ENCODE measurements at regions not wholly inside any gene's neighbourhood (a gene's known extent, or its start where the extent isn't known, plus 50 kb on each side); places are given as distances from the start of the nearest gene placed in this dataset.

DNA sequence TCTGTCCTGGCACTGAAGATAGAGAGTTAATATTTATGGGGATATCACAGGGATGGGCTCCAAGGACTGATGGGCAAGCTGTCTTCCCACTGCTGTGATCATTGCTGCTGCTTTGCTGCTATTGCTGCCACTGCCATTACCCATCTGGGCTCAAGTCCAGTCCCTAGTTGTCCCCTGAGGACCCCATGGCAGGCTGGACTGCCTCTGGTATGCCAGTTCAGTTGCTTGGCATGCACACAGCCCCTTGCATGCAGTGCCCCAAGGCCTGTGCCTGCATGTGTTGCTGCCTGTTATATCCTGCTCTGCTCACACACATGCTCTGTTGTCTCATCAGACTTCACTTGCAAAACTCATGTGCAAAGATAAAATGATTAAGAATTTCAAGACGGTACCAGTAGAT lies 109.5 kb downstream of the ADRA2A start:
- Histone ChIP-seq H3K27ac (ENCODE audit: low read depth in 2 of 2, low read length in 1 of 2) (no peak overlapping the region), H3K9me3 (ENCODE audit: control insufficient read depth in 2 of 2, insufficient read depth in 1 of 2, low read depth in 1 of 2, low read length in 1 of 2) (no peaks in the 10 kb centered on the region), H3K4me1 (ENCODE audit: control insufficient read depth in 2 of 2, insufficient read depth in 2 of 2, low read length in 1 of 2) (no peaks in the 10 kb centered on the region), H3K27me3 (ENCODE audit: control insufficient read depth in 1 of 2, insufficient read depth in 2 of 2, low read length in 2 of 2) (no peaks in the 10 kb centered on the region), H3K4me3 (ENCODE audit: low read depth in 1 of 2, low read length in 2 of 2) (no peak overlapping the region), H3K36me3 (ENCODE audit: control insufficient read depth in 2 of 2, insufficient read depth in 2 of 2, low read length in 1 of 2) (no peaks in the 10 kb centered on the region)
- 58 to 67% methylated on average over 1 of the region's 1 CpG for WGBS, 2 donors

DNA sequence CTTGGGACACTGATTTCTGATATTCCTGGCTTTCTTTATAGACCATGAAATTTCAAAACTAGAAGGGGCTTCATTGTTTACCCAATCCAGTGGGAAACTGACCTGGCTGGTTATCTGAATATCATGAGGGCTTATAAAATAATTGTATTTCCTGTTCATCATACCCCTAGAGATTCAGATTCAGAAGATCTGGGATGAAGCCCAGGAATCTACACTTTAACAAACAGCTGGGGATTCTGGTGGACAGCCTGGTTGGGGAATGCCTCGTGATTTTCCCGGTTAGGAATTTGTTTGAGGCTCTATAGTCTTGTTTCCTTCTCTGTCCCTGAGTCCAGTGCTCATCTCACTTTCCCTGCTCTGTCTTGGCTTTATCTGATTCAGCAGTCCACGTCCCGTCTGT lies 110.3 kb downstream of the ADRA2A start:
- H3K9me3 ChIP-seq (ENCODE audit: control insufficient read depth in 2 of 2, insufficient read depth in 1 of 2, low read depth in 1 of 2, low read length in 1 of 2), result no peaks in the 10 kb centered on the region
- H3K4me3 ChIP-seq (ENCODE audit: low read depth in 1 of 2, low read length in 2 of 2), result no peak overlapping the region
- no peaks in the 10 kb centered on the region for H3K4me1 ChIP-seq (ENCODE audit: control insufficient read depth in 2 of 2, insufficient read depth in 2 of 2, low read length in 1 of 2)
- no peaks in the 10 kb centered on the region for H3K27me3 ChIP-seq (ENCODE audit: control insufficient read depth in 1 of 2, insufficient read depth in 2 of 2, low read length in 2 of 2)
- no peaks in the 10 kb centered on the region for H3K36me3 ChIP-seq (ENCODE audit: control insufficient read depth in 2 of 2, insufficient read depth in 2 of 2, low read length in 1 of 2)
- WGBS, 2 donors, result 57 to 70% methylated on average over 4 of the region's 4 CpGs
- H3K27ac ChIP-seq (ENCODE audit: low read depth in 2 of 2, low read length in 1 of 2), result no peak overlapping the region

DNA sequence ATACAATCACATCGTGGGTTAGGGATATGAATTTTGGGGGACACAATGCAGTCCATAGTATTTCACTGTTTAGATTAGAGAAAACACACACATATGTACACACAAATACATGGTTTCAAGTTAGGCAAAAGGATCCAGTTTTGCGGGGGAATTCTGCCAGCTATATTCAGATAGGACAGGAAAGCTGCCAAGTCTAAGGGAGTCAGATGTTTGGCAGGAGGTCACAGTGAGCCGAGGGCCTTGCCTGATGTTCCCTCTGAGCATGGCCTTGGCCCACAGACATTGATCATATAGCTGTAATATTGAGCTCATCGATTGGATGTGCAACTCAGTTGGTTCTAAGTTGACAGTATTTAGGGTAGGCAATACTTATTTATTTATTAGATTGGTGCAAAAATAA lies 122.8 kb downstream of the ADRA2A start:
- no peaks in the 10 kb centered on the region for H3K4me1 ChIP-seq (ENCODE audit: control insufficient read depth in 2 of 2, insufficient read depth in 2 of 2, low read length in 1 of 2)
- 60 to 70% methylated on average over 4 of the region's 4 CpGs for WGBS, 2 donors
- H3K27ac ChIP-seq (ENCODE audit: low read depth in 2 of 2, low read length in 1 of 2), result no peak overlapping the region
- H3K9me3 ChIP-seq (ENCODE audit: control insufficient read depth in 2 of 2, insufficient read depth in 1 of 2, low read depth in 1 of 2, low read length in 1 of 2), result no peaks in the 10 kb centered on the region
- no peak overlapping the region for H3K4me3 ChIP-seq (ENCODE audit: low read depth in 1 of 2, low read length in 2 of 2)
- no peaks in the 10 kb centered on the region for H3K36me3 ChIP-seq (ENCODE audit: control insufficient read depth in 2 of 2, insufficient read depth in 2 of 2, low read length in 1 of 2)
- H3K27me3 ChIP-seq (ENCODE audit: control insufficient read depth in 1 of 2, insufficient read depth in 2 of 2, low read length in 2 of 2), result no peaks in the 10 kb centered on the region

DNA sequence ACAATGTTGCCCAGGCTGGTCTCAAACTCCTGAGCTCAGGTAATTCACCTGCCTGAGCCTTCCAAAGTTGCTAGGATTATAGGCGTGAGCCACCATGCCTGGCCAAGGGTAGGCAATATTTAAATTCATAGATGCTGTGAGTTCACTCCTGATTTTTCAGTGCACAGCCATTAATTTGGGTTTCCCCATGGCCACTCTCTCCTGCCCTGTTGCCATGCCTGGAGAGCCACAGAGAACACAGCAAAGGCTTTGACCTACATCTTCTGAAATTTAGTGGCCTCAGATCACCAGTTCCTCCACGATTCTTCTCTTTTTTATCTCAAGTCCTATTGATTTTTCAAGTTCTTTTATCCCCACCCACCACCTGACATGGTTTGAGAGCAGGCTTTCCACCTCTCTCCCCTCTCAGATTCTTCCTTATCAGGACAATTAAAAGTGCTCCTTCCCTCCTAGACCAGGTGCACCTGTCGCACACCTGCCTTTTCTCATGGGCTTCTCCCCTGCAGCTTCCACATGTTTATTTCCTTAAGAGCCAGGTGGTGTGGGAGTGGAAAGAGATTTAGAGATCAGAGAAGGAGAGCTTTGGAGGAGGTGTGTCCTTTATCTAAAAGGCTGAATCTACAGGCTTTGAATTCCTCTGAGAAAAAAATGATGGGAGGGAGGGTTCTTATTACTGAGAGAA lies 123.8 kb downstream of the ADRA2A start:
- Histone ChIP-seq H3K27me3 (ENCODE audit: control insufficient read depth in 1 of 2, insufficient read depth in 2 of 2, low read length in 2 of 2) (no peaks in the 10 kb centered on the region), H3K4me1 (ENCODE audit: control insufficient read depth in 2 of 2, insufficient read depth in 2 of 2, low read length in 1 of 2) (no peaks in the 10 kb centered on the region), H3K9me3 (ENCODE audit: control insufficient read depth in 2 of 2, insufficient read depth in 1 of 2, low read depth in 1 of 2, low read length in 1 of 2) (no peaks in the 10 kb centered on the region), H3K27ac (ENCODE audit: low read depth in 2 of 2, low read length in 1 of 2) (no peak overlapping the region), H3K4me3 (ENCODE audit: low read depth in 1 of 2, low read length in 2 of 2) (no peak overlapping the region), H3K36me3 (ENCODE audit: control insufficient read depth in 2 of 2, insufficient read depth in 2 of 2, low read length in 1 of 2) (no peaks in the 10 kb centered on the region)
- WGBS, 2 donors, result 57 to 61% methylated on average over 3 of the region's 3 CpGs

DNA sequence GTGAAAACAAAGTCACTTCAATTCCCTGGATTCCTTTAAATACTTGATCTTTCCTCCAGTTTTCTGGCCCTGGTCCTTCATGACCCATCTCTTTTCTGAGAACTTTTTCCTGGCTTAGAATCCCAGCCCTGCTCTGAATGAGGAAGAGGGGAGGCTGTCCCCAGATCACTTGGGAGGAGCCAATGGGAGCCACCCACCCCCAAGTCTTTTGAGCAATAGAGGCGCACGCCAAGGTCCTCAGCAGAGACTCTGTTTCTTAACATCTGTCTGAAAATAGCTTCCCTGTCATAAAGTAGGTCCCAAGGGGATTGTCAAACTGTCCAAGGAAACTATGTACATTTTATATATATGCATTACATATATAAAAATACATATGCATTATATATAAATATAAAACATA lies 126.8 kb downstream of the ADRA2A start:
- H3K4me3 ChIP-seq (ENCODE audit: low read depth in 1 of 2, low read length in 2 of 2), result no peak overlapping the region
- H3K27ac ChIP-seq (ENCODE audit: low read depth in 2 of 2, low read length in 1 of 2), result no peak overlapping the region
- 75 to 76% methylated on average over 2 of the region's 2 CpGs for WGBS, 2 donors

DNA sequence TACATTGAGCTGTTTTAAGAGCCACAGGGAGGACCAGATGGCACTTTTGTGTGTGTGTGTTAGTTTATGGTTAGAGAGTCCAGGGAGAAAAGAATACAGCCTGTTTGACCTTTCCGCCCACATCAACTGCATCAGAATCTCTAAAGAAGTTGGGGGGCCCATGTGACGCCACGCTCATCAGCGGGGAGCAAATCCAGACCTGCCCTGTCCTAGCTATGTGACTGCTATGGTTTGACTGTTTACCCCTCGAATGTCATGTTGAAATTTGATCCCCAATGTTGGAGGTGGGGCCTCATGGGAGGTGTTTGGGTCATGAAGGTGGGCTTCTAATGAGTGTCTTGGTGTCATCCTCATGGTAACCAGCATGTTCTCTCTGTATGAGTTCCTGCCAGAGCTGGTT lies 128.0 kb downstream of the ADRA2A start:
- H3K27ac ChIP-seq (ENCODE audit: low read depth in 2 of 2, low read length in 1 of 2), result no peak overlapping the region
- H3K27me3 ChIP-seq (ENCODE audit: control insufficient read depth in 1 of 2, insufficient read depth in 2 of 2, low read length in 2 of 2), result no peaks in the 10 kb centered on the region
- no peaks in the 10 kb centered on the region for H3K36me3 ChIP-seq (ENCODE audit: control insufficient read depth in 2 of 2, insufficient read depth in 2 of 2, low read length in 1 of 2)
- 50 to 58% methylated on average over 5 of the region's 5 CpGs for WGBS, 2 donors
- peaks cover 0 to 3% of the 10 kb centered on the region in 2 donors for H3K9me3 ChIP-seq (ENCODE audit: control insufficient read depth in 2 of 2, insufficient read depth in 1 of 2, low read depth in 1 of 2, low read length in 1 of 2)
- no peaks in the 10 kb centered on the region for H3K4me1 ChIP-seq (ENCODE audit: control insufficient read depth in 2 of 2, insufficient read depth in 2 of 2, low read length in 1 of 2)
- H3K4me3 ChIP-seq (ENCODE audit: low read depth in 1 of 2, low read length in 2 of 2), result no peak overlapping the region

More for the DNA sequence above, 126.8 kb downstream of the ADRA2A start:
- Histone ChIP-seq H3K36me3 (ENCODE audit: control insufficient read depth in 2 of 2, insufficient read depth in 2 of 2, low read length in 1 of 2) (no peaks in the 10 kb centered on the region), H3K4me1 (ENCODE audit: control insufficient read depth in 2 of 2, insufficient read depth in 2 of 2, low read length in 1 of 2) (no peaks in the 10 kb centered on the region), H3K9me3 (ENCODE audit: control insufficient read depth in 2 of 2, insufficient read depth in 1 of 2, low read depth in 1 of 2, low read length in 1 of 2) (peaks cover 0 to 3% of the 10 kb centered on the region in 2 donors), H3K27me3 (ENCODE audit: control insufficient read depth in 1 of 2, insufficient read depth in 2 of 2, low read length in 2 of 2) (no peaks in the 10 kb centered on the region)

DNA sequence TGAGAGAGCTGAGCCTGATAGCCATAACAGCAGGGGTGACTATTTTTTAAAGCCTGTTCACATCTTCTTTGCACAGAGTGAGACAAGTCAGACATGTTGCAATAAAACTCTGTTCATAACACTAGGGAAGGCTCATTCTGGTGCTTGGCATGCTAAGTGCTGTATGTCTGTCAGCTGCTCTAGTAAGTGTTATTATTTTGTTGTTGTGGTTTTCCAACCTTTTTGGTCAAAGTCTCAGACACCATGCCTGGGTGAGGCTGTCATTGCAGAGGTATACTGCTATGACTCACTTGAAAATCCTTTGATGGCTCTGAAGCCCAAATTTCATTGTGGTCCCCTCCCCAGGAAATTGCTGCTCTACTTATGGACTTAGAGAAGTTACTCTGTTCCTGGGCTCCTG lies 129.7 kb downstream of the ADRA2A start:
- Histone ChIP-seq H3K27me3 (ENCODE audit: control insufficient read depth in 1 of 2, insufficient read depth in 2 of 2, low read length in 2 of 2) (no peaks in the 10 kb centered on the region), H3K4me1 (ENCODE audit: control insufficient read depth in 2 of 2, insufficient read depth in 2 of 2, low read length in 1 of 2) (no peaks in the 10 kb centered on the region), H3K9me3 (ENCODE audit: control insufficient read depth in 2 of 2, insufficient read depth in 1 of 2, low read depth in 1 of 2, low read length in 1 of 2) (peaks cover 0 to 3% of the 10 kb centered on the region in 2 donors), H3K4me3 (ENCODE audit: low read depth in 1 of 2, low read length in 2 of 2) (no peak overlapping the region), H3K36me3 (ENCODE audit: control insufficient read depth in 2 of 2, insufficient read depth in 2 of 2, low read length in 1 of 2) (no peaks in the 10 kb centered on the region), H3K27ac (ENCODE audit: low read depth in 2 of 2, low read length in 1 of 2) (no peak overlapping the region)

DNA sequence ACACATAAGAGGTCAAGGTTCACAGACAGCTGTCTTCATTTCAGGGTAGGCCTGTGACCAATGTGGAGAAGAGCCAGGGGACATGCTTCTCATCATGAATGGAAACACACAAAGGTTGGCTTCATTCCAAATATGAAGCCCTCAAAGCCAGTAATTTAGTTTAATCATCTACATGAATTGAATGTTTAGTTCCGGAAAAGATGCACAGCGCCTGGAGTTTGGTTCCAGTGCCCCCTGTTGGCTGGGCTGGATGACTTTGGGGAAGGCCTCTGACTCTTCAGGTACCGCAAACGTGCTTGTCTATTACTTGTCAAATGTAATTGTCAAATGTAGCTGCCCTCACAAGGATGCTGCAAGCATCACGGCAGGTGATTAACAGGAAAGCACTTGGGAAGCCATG lies 130.7 kb downstream of the ADRA2A start:
- Histone ChIP-seq H3K36me3 (ENCODE audit: control insufficient read depth in 2 of 2, insufficient read depth in 2 of 2, low read length in 1 of 2) (no peaks in the 10 kb centered on the region), H3K27me3 (ENCODE audit: control insufficient read depth in 1 of 2, insufficient read depth in 2 of 2, low read length in 2 of 2) (no peaks in the 10 kb centered on the region), H3K4me1 (ENCODE audit: control insufficient read depth in 2 of 2, insufficient read depth in 2 of 2, low read length in 1 of 2) (no peaks in the 10 kb centered on the region), H3K4me3 (ENCODE audit: low read depth in 1 of 2, low read length in 2 of 2) (no peak overlapping the region), H3K9me3 (ENCODE audit: control insufficient read depth in 2 of 2, insufficient read depth in 1 of 2, low read depth in 1 of 2, low read length in 1 of 2) (peaks cover 0 to 3% of the 10 kb centered on the region in 2 donors), H3K27ac (ENCODE audit: low read depth in 2 of 2, low read length in 1 of 2) (no peak overlapping the region)
- WGBS, 2 donors, result 61 to 66% methylated on average over 5 of the region's 5 CpGs

DNA sequence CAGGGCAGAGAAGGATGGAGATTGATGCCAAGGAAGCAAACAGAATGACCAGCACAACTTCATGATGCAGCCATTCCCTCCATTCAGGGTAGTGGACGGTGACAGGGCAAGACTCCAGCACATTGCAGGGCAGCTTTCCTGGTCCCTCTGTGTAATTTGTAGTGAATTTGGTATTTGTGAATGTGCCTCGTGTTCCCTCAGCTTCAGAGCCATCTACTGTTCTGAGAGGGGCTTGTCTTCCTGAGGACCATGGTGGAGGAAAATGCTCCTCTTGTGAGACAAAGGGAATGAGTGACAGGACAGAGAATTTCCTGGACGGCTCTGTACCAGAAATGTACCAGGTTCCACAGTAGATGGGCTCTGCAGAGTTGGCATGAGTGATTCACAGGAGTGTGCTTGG lies 132.1 kb downstream of the ADRA2A start:
- Histone ChIP-seq H3K27me3 (ENCODE audit: control insufficient read depth in 1 of 2, insufficient read depth in 2 of 2, low read length in 2 of 2) (no peaks in the 10 kb centered on the region), H3K36me3 (ENCODE audit: control insufficient read depth in 2 of 2, insufficient read depth in 2 of 2, low read length in 1 of 2) (no peaks in the 10 kb centered on the region), H3K27ac (ENCODE audit: low read depth in 2 of 2, low read length in 1 of 2) (no peak overlapping the region), H3K4me3 (ENCODE audit: low read depth in 1 of 2, low read length in 2 of 2) (no peak overlapping the region), H3K4me1 (ENCODE audit: control insufficient read depth in 2 of 2, insufficient read depth in 2 of 2, low read length in 1 of 2) (no peaks in the 10 kb centered on the region), H3K9me3 (ENCODE audit: control insufficient read depth in 2 of 2, insufficient read depth in 1 of 2, low read depth in 1 of 2, low read length in 1 of 2) (peaks cover 0 to 3% of the 10 kb centered on the region in 2 donors)
- 67 to 68% methylated on average over 3 of the region's 3 CpGs for WGBS, 2 donors

DNA sequence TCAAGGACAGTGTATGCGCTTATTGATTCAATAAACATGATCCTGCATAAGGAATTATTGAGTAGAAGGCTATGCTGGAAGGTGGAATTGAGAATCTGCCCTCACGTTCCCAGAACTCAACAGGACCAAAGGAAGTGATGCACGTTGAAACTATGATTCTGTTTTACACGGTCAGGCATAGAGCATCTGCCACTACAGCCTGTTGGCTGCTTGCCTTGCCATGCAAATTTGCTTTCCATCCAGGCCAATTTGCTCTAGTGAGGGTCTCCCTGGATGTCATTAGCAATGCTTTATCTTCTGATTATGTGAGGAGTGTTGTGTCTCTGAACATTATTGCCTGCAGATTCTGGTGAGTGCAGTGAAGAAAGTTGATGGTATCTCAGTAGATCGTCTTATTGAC lies 132.9 kb downstream of the ADRA2A start:
- H3K4me1 ChIP-seq (ENCODE audit: control insufficient read depth in 2 of 2, insufficient read depth in 2 of 2, low read length in 1 of 2), result no peaks in the 10 kb centered on the region
- no peak overlapping the region for H3K4me3 ChIP-seq (ENCODE audit: low read depth in 1 of 2, low read length in 2 of 2)
- 67 to 70% methylated on average over 5 of the region's 5 CpGs for WGBS, 2 donors

More for the DNA sequence above, 132.9 kb downstream of the ADRA2A start:
- no peaks in the 10 kb centered on the region for H3K27me3 ChIP-seq (ENCODE audit: control insufficient read depth in 1 of 2, insufficient read depth in 2 of 2, low read length in 2 of 2)
- no peak overlapping the region for H3K27ac ChIP-seq (ENCODE audit: low read depth in 2 of 2, low read length in 1 of 2)
- no peaks in the 10 kb centered on the region for H3K36me3 ChIP-seq (ENCODE audit: control insufficient read depth in 2 of 2, insufficient read depth in 2 of 2, low read length in 1 of 2)
- H3K9me3 ChIP-seq (ENCODE audit: control insufficient read depth in 2 of 2, insufficient read depth in 1 of 2, low read depth in 1 of 2, low read length in 1 of 2), result peaks cover 0 to 3% of the 10 kb centered on the region in 2 donors

All from esophagus (tissue), 2 donors.